Activated CD4-positive, alpha-beta T cell treated with anti-CD3 and anti-CD28 coated beads, Interleukin-2, Interleukin-6, amounts not matched to agents 100 ng/mL and 50 ng/mL, durations not matched to agents 16 hours and 8 hours (primary cell): ENCODE measurements at regions not wholly inside any gene's neighbourhood (a gene's known extent, or its start where the extent isn't known, plus 50 kb on each side); places are given as distances from the start of the nearest gene placed in this dataset.
"Not testable (repeated sequence)": the region's sequence is repeated elsewhere in the genome, so short reads cannot be mapped to it uniquely, and the experiment has no call there.

ENCODE experiments used
- DNase-seq: peaks from one replicate; pipeline ENCODE4 v3.0.0-alpha.2; 2020

DNA sequence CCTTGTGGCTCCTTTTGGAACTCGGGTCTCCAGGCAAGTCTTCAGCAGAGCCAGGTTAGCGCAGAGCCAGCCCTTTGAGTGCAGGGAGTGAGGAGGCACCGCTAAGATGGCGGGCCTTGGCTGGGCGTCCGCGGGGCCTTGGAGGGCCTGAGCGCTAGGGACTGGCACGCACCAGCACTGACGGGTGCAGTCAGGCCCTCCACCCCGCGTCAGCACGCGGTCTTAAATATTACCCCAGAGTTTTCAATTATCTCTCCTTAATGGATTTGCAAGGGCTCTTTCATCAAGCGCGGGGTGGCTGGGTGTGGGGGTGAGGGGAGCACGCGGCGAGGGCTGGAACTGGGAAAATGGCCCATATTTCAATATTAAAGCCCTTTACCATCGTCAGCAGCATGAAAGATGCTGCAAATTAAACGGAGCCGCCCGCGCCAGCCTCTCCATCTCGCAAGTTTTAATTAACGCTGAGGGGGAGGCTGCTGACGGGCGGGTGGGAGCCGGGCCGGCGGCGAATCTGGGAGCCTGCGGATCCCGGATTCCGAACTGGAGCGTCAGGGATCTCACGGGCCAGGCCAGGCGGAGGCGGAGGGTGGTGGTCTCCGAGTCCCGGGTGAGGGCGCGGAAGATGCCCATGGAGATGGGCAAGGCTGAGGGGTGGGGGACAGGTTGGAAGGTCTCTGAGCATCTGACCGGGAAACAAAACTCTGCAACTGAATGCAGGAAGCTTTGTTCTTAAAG lies 1690.4 kb upstream of the DEFB115 start:
- DNase-seq = not testable (repeated sequence)

DNA sequence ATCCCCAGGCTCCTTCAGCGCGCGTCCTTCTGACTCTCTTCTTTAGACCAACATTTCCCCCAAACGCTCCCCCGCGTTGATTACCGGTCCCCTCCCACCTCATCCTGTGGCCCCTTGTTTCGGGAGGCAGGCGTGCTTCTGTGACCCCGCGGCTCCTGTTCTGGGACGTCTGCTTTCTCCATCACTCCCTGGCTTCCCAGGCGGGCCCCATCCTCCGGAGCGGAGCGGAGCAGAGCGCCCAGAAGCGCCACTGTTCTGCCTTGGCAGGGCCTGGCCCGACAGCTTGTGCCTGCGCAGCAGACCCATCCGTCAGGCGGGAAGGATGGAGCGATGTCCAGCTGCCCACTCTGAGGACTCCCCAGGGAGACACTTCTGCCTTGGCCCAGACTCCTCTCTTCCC lies 1689.8 kb upstream of the DEFB115 start:
- not testable (repeated sequence) for DNase-seq

DNA sequence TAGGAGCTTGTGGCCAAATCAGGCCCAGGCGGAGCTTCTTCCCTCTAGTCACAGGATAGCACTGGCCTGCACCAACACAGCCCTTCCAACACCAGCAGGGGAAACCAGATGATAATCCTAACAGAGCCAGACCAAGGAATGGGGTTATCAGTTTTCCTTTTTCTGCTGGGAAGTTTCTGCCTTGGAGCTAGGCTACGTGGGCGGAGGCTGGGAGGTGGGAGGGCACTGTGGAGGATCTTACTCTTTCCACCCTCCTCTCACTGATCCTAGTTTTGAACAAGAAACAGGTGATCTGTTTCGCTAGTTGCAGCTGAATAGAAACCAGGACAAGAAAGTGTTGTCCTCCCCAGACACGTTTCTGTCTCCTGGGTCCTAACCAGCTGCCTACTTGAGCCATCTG lies 1687.3 kb upstream of the DEFB115 start:
- DNase-seq = not testable (repeated sequence)

DNA sequence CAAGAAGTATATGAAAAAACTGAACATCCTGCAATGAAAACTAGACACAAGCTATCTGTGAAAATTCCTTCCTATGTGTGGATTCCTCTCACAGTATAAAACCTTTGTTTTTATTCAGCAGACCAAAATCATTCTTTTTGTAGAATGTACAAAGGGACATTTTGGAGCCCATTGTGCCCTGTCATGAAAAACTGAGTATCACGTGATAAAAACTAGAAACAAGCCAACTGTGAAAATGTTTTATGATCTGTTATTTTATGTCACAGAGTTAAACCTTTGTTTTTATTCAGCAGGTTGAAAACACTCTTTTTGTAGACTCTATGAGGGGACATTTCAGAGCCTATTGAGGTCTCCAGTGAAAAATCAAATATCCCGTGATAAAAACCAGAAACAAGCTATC lies 1667.9 kb upstream of the DEFB115 start:
- DNase-seq = not testable (repeated sequence)

DNA sequence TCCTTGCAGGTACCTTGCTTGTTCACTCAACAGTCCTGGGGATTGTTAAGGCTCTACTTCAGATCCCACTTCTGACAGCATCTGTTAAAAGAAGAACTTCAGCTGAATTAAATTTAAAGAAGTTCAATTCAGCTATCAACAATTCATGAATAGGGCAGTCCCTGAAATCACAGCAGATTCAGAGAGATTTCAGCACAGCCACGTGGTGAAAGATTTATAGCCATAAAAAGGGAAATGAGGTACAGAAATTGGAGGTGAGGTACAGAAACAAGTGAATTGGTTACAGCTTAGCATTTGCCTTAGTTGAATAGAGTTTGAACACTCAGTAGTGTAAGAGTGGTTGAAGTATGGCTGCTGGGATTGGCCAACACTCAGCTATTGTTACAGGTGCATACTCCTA lies 1653.3 kb upstream of the DEFB115 start:
- DNase-seq = not testable (repeated sequence)

DNA sequence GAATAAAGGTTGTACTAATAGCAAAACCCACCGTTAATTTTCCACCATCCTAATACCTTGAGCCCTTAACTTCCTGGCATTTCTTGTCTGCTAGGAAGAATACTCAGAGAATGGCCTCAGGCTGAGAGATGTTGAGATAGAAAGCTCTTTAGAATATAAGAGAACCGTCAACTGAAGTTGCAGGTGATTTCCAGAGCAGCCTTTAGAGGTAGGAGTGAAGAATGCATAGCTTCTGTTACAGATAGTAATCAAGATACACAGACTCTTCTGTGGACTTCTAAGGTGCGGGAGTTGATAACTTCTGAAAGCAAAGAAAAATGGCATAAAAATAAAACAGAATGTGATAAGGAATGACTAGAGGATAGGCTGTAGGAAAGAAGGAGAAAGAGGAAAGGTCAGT lies 1651.3 kb upstream of the DEFB115 start:
- not testable (repeated sequence) for DNase-seq

GRCh38 chr20:29629395-29629794 lies 1628.1 kb upstream of the DEFB115 start:
- not testable (repeated sequence) for DNase-seq
